IMR-90 (cell line): ENCODE measurements at regions not wholly inside any gene's neighbourhood (a gene's known extent, or its start where the extent isn't known, plus 50 kb on each side); places are given as distances from the start of the nearest gene placed in this dataset.

Experiments used
- ATAC-seq: fragments of 200-7000 bp; cut with Tn5 transposase; 2 replicates; pipeline ENCODE4 v1.9.1; 2020; ENCODE audit warnings: low read depth, mild to moderate bottlenecking, moderate library complexity
- BruUV-seq: library from RNA; stranded (reverse); fragments of 400-500 nt; replicated peaks from 2 replicates; lab custom pipeline; 2021; lab: Mats Ljungman, UMichigan
- CTCF ChIA-PET: fragments of 300-600 bp; formaldehyde crosslinking; extraction: SDS; loops from one replicate; lab custom pipeline; 2021; ENCODE audit warnings: antibody characterized with exemption; lab: Yijun Ruan, JAX
- POLR2A ChIA-PET: fragments of 300-600 bp; sonication (Branson Sonifier 250); formaldehyde crosslinking; loops from one replicate; lab custom pipeline; 2022; ENCODE audit warnings: antibody characterized with exemption; ENCODE audit not compliant: unreplicated experiment; lab: Charles Lee
- DNase-seq: peaks from one replicate; pipeline ENCODE4 v3.0.0; 2013
- H2AFZ ChIP-seq: replicated peaks from 2 replicates; pipeline ENCODE3; 2013; ENCODE audit warnings: low read length, mild to moderate bottlenecking; ENCODE audit not compliant: poor library complexity
- H2AK5ac ChIP-seq: 2 replicates; pipeline ENCODE4 v1.6.1; 2013; ENCODE audit warnings: low read depth, low read length, inconsistent platforms
- H2AK9ac ChIP-seq: replicated peaks from 2 replicates; pipeline ENCODE3; 2013; ENCODE audit warnings: mild to moderate bottlenecking, low read depth, low read length, moderate library complexity; ENCODE audit not compliant: poor library complexity
- H2BK120ac ChIP-seq: 2 replicates; pipeline ENCODE4 v1.6.1; 2013; ENCODE audit warnings: low read depth, low read length, inconsistent platforms
- H2BK15ac ChIP-seq: 3 replicates; pipeline ENCODE4 v1.6.1; 2013; ENCODE audit warnings: low read depth, low read length, inconsistent platforms
- H2BK20ac ChIP-seq: 2 replicates; pipeline ENCODE4 v1.6.1; 2013; ENCODE audit warnings: low read depth, mild to moderate bottlenecking, inconsistent platforms, low read length, moderate library complexity
- H2BK5ac ChIP-seq: 2 replicates; pipeline ENCODE4 v1.6.1; 2013; ENCODE audit warnings: mild to moderate bottlenecking, low read depth, low read length, inconsistent platforms; ENCODE audit not compliant: poor library complexity, severe bottlenecking
- H3K14ac ChIP-seq: replicated peaks from 2 replicates; pipeline ENCODE4 v1.6.1; 2013; ENCODE audit warnings: low read depth, low read length, inconsistent platforms
- H3K18ac ChIP-seq: 2 replicates; pipeline ENCODE4 v1.6.1; 2013; ENCODE audit warnings: low read depth, low read length, control low read depth
- H3K23ac ChIP-seq: 2 replicates; pipeline ENCODE4 v1.6.1; 2013; ENCODE audit warnings: low read depth, low read length, inconsistent platforms
- H3K27ac ChIP-seq: 2 replicates; pipeline ENCODE4 v1.5.1; 2013; ENCODE audit warnings: mild to moderate bottlenecking, control low read depth, low read length; ENCODE audit not compliant: insufficient read depth
- H3K27me3 ChIP-seq: 2 replicates; pipeline ENCODE4 v1.6.1; 2013; ENCODE audit warnings: low read length; ENCODE audit not compliant: control insufficient read depth, insufficient read depth
- H3K36me3 ChIP-seq: 2 replicates; pipeline ENCODE4 v1.6.1; 2013; ENCODE audit warnings: low read length, mixed read lengths; ENCODE audit not compliant: control insufficient read depth, insufficient read depth
- H3K4ac ChIP-seq: 2 replicates; pipeline ENCODE4 v1.6.1; 2013; ENCODE audit warnings: low read depth, low read length, inconsistent platforms
- H3K4me1 ChIP-seq: 2 replicates; pipeline ENCODE4 v1.6.1; 2013; ENCODE audit warnings: low read length, mixed read lengths; ENCODE audit not compliant: control insufficient read depth, insufficient read depth
- H3K4me2 ChIP-seq: 2 replicates; pipeline ENCODE4 v1.6.1; 2013; ENCODE audit warnings: low read depth, mild to moderate bottlenecking, control low read depth, low read length, moderate library complexity
- H3K4me3 ChIP-seq: 2 replicates; pipeline ENCODE4 v1.5.1; 2013; ENCODE audit warnings: low read depth, mild to moderate bottlenecking, control low read depth, low read length, moderate library complexity; ENCODE audit not compliant: insufficient read depth
- H3K56ac ChIP-seq: 2 replicates; pipeline ENCODE4 v1.6.1; 2013; ENCODE audit warnings: low read length, inconsistent platforms; ENCODE audit not compliant: insufficient read depth; ENCODE audit errors: extremely low read depth
- H3K79me1 ChIP-seq, 2 experiments: 2 replicates each; pipeline ENCODE4 v1.6.1; 2013; ENCODE audit warnings: low read length in 2 of 2, inconsistent platforms in 1 of 2, low read depth in 1 of 2
- H3K9ac ChIP-seq: 2 replicates; pipeline ENCODE4 v1.6.1; 2013; ENCODE audit warnings: low read depth, low read length, control low read depth
- H3K9me1 ChIP-seq: 2 replicates; pipeline ENCODE4 v1.6.1; 2013; ENCODE audit warnings: low read length, inconsistent platforms; ENCODE audit not compliant: insufficient read depth
- H3K9me3 ChIP-seq: 2 replicates; pipeline ENCODE4 v1.6.1; 2013; ENCODE audit warnings: low read length; ENCODE audit not compliant: control insufficient read depth, insufficient read depth
- H4K20me1 ChIP-seq: 2 replicates; pipeline ENCODE4 v1.6.1; 2013; ENCODE audit warnings: low read length, inconsistent platforms; ENCODE audit not compliant: insufficient read depth
- H4K5ac ChIP-seq: 2 replicates; pipeline ENCODE4 v1.6.1; 2013; ENCODE audit warnings: mild to moderate bottlenecking, low read depth, low read length, control low read depth
- H4K8ac ChIP-seq, 2 experiments: 2 replicates each; pipeline ENCODE4 v1.6.1; 2013; ENCODE audit warnings: low read depth in 2 of 2, low read length in 2 of 2, control low read depth in 1 of 2, inconsistent platforms in 1 of 2
- H4K91ac ChIP-seq: 2 replicates; pipeline ENCODE4 v1.6.1; 2013; ENCODE audit warnings: low read depth, low read length, inconsistent platforms; ENCODE audit not compliant: insufficient read depth
- BHLHE40 ChIP-seq: fragments of 150-350 bp; IDR thresholded peaks from 2 replicates; pipeline ENCODE4 v1.6.1; 2016; ENCODE audit warnings: mild to moderate bottlenecking, low read depth, low read length
- FOS ChIP-seq: fragments of 150-350 bp; IDR thresholded peaks from 2 replicates; pipeline ENCODE4 v1.6.1; 2016; ENCODE audit warnings: low read depth, low read length
- MAFK ChIP-seq: IDR thresholded peaks from 2 replicates; pipeline ENCODE4 v1.6.1; 2012; ENCODE audit warnings: low read depth, low read length, improper control_type of control experiment
- POLR2A ChIP-seq: IDR thresholded peaks from 2 replicates; pipeline ENCODE4 v1.6.1; 2012; ENCODE audit warnings: mild to moderate bottlenecking, low read depth, low read length
- RAD21 ChIP-seq: IDR thresholded peaks from 2 replicates; pipeline ENCODE4 v1.6.1; 2012; ENCODE audit warnings: low read length, improper control_type of control experiment
- dilution Hi-C: fragments of 300-500 bp; cut with HindIII; formaldehyde crosslinking; loops from one replicate; pipeline ENCODE4 v1.14.3; 2018; ENCODE audit warnings: low sequenced_read_pairs; ENCODE audit not compliant: unreplicated experiment
- in situ Hi-C: fragments of 300-500 bp; cut with MboI; formaldehyde crosslinking; loops from 3 replicates; pipeline ENCODE4 v1.14.3; 2019; ENCODE audit warnings: low sequenced_read_pairs, inconsistent platforms, mixed read lengths
- intact Hi-C: fragments of 100-400 bp; cut with micrococcal nuclease; formaldehyde crosslinking; loops from 2 replicates; pipeline ENCODE4 v1.10.0; 2022

DNA sequence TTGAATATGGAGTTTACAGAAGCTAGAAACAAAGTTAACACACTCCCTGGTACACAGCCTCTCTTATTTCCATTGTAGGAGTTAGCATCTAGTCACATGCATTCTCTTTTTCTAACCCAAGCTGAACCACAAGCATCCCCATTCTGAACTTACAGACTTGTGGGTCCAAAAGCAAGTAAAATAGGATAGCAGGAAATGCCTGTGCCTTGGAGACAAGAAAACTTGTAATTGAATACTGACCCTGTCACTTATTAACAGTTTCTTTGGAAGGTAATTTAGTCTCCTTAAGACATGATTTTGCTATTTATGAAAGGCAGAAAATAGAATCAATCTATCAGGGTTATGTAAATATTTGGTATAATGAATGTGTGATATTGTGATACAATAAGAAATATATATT, 353.6 kb downstream of the TLE4 start:
- dilution Hi-C loops: no loop called here
- Histone ChIP-seq H4K5ac (no peak overlapping the region), H3K9me1 (no peaks in the 10 kb centered on the region), H3K23ac (no peak overlapping the region), H3K27ac (no peak overlapping the region), H2AK9ac (no peak overlapping the region), H2BK15ac (no peak overlapping the region), H3K14ac (no peak overlapping the region), H4K8ac (no peak overlapping the region), H2BK120ac (no peak overlapping the region), H3K4ac (no peak overlapping the region), H3K27me3 (peaks cover 6% of the 10 kb centered on the region), H2AK5ac (no peak overlapping the region), H2AFZ (no peak overlapping the region), H4K20me1 (no peaks in the 10 kb centered on the region), H3K36me3 (no peaks in the 10 kb centered on the region), H3K79me1 (no peaks in the 10 kb centered on the region), H3K56ac (no peak overlapping the region), H2BK20ac (no peak overlapping the region), H3K4me3 (no peak overlapping the region), H3K9ac (no peak overlapping the region), H3K18ac (no peak overlapping the region), H4K91ac (no peak overlapping the region), H3K9me3 (no peaks in the 10 kb centered on the region), H2BK5ac (no peak overlapping the region), H3K4me2 (no peak overlapping the region), H3K4me1 (no peaks in the 10 kb centered on the region)
- DNase-seq: no peak
- intact Hi-C loops: no loop called here
- in situ Hi-C loops: no loop called here
- TF ChIP-seq POLR2A (no peak), FOS (no peak), BHLHE40 (no peak), RAD21 (no peak), MAFK (no peak)
- ATAC-seq: no peak
- ChIA-PET POLR2A (no interaction called here), CTCF (no interaction called here)
- BruUV-seq: no TSS peak
